ENCODE measurements at regions not wholly inside any gene's neighbourhood (a gene's known extent, or its start where the extent isn't known, plus 50 kb on each side); places are given as distances from the start of the nearest gene placed in this dataset.

DNA sequence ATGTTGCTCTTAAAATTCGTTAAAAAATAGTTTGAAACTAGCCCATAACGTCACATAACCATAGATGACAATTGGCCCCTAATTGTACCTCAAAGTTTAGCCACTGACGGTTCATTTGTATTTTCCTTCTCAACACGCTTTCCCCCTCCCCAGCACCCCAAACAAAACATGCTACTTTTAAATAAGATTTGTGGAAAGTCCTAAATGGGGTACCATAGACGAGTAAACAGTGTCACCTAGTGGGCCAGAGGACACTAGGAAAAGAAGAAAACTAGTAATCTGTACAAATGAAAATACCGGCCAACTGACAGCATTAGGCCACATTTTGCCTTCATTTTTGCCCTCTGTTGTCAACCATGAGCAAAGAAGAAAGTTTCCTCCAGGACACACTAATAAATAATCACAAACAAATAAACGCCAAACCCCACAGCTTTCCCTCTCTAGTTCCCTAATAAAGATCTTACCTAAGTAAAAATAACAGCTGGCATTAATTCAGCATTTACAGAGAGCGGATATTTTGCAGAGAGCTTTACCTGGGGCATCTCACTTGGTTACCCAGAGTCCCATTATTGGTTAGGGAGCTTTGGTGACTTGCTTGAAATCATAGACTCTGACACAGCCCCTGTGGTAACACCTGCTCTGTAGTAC is 175.1 kb upstream of the ATP11B start:
- TF ChIP-seq CHD2 (IDR thresholded peaks at IDR 0.05; ENCODE audit: low read length, partially characterized antibody) (no peak), CTCF (IDR thresholded peaks at IDR 0.05) (peak; percentile 58), SIN3A (IDR thresholded peaks at IDR 0.05; ENCODE audit: borderline replicate concordance, low read depth, low read length) (no peak), USF2 (IDR thresholded peaks at IDR 0.05; ENCODE audit: borderline replicate concordance, low read depth, low read length) (no peak), EP300 (IDR thresholded peaks at IDR 0.05; ENCODE audit: borderline replicate concordance in 1 of 2, low read depth in 1 of 2, low read length in 1 of 2) (no peak), RAD21 (IDR thresholded peaks at IDR 0.05; ENCODE audit: low read length) (peak; percentile 80), SMC3 (IDR thresholded peaks at IDR 0.05; ENCODE audit: low read depth, low read length) (peak; percentile 39; the same call in 1 of the 2 replicates), NFIC (IDR thresholded peaks at IDR 0.05; ENCODE audit: borderline replicate concordance) (no peak), USF1 (IDR thresholded peaks at IDR 0.05; ENCODE audit: borderline replicate concordance, low read depth) (no peak), FOXJ3 (CRISPR knock-in tag; IDR thresholded peaks at IDR 0.05) (no peak), GATA2 (CRISPR knock-in tag; IDR thresholded peaks at IDR 0.05) (no peak)
- TF ChIP-seq, protein P1, sequence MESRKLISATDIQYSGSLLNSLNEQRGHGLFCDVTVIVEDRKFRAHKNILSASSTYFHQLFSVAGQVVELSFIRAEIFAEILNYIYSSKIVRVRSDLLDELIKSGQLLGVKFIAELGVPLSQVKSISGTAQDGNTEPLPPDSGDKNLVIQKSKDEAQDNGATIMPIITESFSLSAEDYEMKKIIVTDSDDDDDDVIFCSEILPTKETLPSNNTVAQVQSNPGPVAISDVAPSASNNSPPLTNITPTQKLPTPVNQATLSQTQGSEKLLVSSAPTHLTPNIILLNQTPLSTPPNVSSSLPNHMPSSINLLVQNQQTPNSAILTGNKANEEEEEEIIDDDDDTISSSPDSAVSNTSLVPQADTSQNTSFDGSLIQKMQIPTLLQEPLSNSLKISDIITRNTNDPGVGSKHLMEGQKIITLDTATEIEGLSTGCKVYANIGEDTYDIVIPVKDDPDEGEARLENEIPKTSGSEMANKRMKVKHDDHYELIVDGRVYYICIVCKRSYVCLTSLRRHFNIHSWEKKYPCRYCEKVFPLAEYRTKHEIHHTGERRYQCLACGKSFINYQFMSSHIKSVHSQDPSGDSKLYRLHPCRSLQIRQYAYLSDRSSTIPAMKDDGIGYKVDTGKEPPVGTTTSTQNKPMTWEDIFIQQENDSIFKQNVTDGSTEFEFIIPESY (IDR thresholded peaks at IDR 0.05; ENCODE audit: borderline replicate concordance, low read depth) = no peak
- Histone ChIP-seq H3K36me3 (replicated peaks in 1 of 2; ENCODE audit: control insufficient read depth in 1 of 2, insufficient read depth in 2 of 2, low read length in 1 of 2) (no peaks in the 10 kb centered on the region), H3K27me3 (ENCODE audit: insufficient read depth) (no peaks in the 10 kb centered on the region), H3K27ac (ENCODE audit: low read depth in 2 of 2, low read length in 1 of 2) (no peak overlapping the region), H2AFZ (ENCODE audit: low read depth) (no peak overlapping the region), H3K9ac (no peak overlapping the region), H3K4me3 (ENCODE audit: low read depth in 2 of 2, low read length in 1 of 2) (no peak overlapping the region), H3K4me2 (no peak overlapping the region), H3F3A (replicated peaks; ENCODE audit: insufficient read depth) (no peaks in the 10 kb centered on the region), H3K79me2 (ENCODE audit: insufficient read depth) (no peaks in the 10 kb centered on the region), H4K20me1 (ENCODE audit: insufficient read depth) (no peaks in the 10 kb centered on the region), H3K4me1 (ENCODE audit: control insufficient read depth in 1 of 2, insufficient read depth in 2 of 2, low read depth in 1 of 2, low read length in 1 of 2) (no peaks in the 10 kb centered on the region; a peak in 2 of 4 replicates), H3K9me2 (no peaks in the 10 kb centered on the region), H3K9me3 (no peaks in the 10 kb centered on the region)
- no peak for DNase-seq
- CTCF ChIA-PET = interaction anchor here (1.1 to 1.6 kb wide), 5 partner anchors 28 to 1409 kb away, joined by 3 to 5 read pairs (median 3); no protein-coding TSS in a partner anchor
- POLR2A ChIA-PET = no interaction called here
- WGBS (ENCODE audit: low lambda C conversion rate) = 52% methylated on average over 8 of the region's 8 CpGs

Measured in SK-N-SH (cell line).